GM18502 (cell line): ENCODE measurements at regions not wholly inside any gene's neighbourhood (a gene's known extent, or its start where the extent isn't known, plus 50 kb on each side); places are given as distances from the start of the nearest gene placed in this dataset.

Source experiments
- ATAC-seq: cut with Tn5 transposase; IDR thresholded peaks from one replicate; pipeline ENCODE4 v1.9.1; 2021; ENCODE audit warnings: mild to moderate bottlenecking; ENCODE audit not compliant: unreplicated experiment, poor library complexity

DNA sequence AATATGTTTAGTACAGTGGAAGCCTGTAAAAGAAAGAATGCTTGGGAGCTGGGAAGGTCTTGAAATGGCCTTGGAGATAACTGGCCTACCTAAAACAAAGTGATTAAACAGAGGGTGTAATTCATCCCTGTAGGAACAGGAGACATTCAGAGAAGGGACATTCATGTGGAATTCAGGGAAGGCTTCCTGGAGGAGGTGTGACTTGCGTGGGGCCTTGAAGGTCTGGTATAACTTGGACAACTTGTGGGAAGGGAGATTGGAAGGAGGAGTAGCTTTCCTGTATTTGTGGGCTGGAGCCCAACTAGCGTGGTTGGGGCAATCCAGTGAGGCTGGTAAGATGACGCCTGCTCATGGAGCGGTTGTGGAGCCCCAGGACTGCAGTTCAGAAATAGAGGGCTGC is 156.4 kb downstream of the AACS start:
- ATAC-seq, result no peak

GRCh38 chr12:125222876-125223275 is 157.6 kb downstream of the AACS start:
- no peak for ATAC-seq

- ATAC-seq, result no peak
Observed at GRCh38 chr12:125225641-125226040, 160.4 kb downstream of the AACS start.

DNA sequence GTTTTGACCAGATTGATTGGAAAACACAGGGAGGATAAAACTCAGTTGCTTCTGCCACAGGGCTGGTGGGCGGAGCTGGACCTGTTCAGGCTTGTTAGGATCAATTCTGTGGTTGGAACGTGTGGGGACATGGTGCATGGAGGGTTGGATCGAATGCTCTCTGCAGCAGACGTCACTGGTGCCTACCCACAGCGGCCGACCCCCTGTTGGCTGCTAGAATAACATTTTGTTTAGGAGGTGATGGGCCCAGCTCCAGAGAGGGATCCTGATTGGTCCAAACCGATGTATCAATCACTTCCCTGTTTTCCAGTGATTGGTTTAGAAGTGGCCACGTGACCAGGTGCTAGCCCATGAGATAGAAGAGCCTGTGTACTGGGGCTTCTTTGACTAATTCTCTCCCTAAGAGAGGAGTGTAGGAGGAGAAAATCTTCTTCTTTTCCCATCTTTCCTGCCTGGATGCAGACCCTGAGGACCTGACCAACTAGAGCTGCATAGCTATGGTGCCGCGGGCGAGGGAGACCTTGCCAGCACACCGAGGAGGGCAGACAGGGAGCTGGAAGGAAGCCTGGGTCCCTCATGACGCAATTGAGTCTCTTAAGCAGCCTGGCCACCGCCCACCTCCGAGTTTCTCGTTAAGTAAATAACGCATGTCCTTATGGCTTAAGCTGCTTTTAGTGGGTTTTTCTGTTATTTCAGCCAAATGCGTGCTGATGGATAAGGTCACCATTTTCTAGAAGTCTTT is 163.5 kb downstream of the AACS start:
- ATAC-seq, result no peak

DNA sequence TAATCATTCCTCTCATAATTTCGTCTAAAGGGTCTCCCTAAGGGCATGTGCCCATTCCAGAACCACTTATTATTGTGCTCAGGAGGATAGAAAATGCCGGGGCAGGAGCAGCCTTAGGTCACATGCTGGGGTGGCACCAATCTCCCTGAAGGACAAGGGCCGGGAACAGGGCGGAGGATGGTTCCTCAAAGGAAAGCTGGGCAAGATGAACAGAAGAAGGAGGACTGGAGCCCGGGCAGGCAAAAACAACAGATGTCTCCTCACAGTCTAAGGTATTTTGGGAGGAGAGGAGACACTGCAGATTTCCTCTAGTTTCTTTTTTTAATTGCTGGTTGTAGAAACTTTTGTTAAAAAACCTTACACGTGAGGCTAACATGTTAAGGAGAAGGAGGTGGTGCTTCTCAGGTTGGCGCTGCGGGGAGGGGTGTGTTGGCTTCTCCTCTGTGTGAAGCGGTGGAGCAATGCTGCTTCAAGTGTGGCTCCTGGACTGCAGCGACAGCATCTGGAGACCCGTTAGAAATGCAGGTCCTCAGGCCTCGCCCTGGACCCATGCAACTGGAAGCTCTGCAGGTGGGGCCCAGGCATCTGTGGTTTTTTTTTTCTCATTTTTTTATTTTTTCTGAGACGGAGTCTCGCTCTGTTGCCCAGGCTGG is 164.8 kb downstream of the AACS start:
- no peak for ATAC-seq

DNA sequence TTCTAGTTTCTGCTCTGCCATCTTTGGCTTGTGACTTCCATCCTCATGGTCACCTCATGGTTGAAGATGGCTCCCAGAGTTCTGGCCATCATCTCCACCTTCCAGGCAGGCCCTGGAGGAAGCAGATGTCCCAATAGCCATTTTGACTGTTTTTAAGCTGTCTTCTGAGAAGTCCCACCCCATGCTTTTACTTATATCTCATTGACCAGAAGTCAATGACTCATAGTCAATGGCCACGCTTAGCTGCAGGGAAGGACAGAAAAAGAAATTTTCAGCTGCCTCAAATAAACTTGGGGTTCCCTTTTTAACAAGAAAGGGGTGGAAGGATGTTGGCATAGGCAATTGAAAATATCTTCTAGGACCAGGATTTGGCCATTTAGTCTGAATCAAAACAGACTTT is 168.1 kb downstream of the AACS start:
- no peak for ATAC-seq

GRCh38 chr12:125239563-125239962 is 174.3 kb downstream of the AACS start:
- ATAC-seq, result no peak

DNA sequence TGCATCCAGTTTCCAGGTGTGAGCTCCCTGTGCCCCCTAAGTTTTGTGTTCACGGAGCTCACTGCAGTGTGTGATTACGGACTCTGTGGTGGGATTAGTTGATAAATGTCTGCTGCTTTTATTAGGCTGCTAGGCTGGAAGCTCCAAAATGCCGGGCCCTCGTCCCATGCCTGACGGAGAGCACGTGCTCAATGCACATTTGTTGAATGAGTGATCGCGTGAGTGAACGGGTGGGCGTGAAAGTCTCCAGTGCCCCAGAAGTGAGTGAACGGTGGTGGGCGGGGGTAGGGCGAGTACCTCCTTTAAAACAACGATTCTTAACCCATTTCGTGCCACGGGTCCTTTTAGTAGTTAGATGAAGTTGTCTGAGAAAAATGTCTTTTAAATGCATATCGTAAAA is 175.5 kb downstream of the AACS start:
- ATAC-seq, result no peak

DNA sequence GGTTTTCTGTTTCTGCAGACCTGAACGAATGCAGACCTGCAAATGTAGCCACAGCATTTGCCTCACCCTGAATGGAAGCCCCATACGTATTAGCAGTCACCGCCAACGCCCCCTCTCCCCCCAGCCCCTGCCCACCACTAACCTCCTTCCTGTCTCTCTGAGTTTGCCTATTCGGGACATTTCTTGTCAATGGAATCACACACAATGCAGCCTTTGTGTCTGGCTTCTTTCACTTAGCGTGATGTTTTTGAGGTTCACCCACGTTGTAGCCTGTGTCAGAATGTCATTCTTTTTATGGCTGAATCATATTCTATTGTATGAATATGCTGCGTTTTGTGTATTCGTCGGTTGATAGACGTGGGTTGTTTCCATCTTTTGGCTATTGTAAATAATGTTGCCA is 178.6 kb downstream of the AACS start:
- ATAC-seq, result no peak

- no peak for ATAC-seq
Observed at GRCh38 chr12:125244338-125244737, 179.1 kb downstream of the AACS start.

DNA sequence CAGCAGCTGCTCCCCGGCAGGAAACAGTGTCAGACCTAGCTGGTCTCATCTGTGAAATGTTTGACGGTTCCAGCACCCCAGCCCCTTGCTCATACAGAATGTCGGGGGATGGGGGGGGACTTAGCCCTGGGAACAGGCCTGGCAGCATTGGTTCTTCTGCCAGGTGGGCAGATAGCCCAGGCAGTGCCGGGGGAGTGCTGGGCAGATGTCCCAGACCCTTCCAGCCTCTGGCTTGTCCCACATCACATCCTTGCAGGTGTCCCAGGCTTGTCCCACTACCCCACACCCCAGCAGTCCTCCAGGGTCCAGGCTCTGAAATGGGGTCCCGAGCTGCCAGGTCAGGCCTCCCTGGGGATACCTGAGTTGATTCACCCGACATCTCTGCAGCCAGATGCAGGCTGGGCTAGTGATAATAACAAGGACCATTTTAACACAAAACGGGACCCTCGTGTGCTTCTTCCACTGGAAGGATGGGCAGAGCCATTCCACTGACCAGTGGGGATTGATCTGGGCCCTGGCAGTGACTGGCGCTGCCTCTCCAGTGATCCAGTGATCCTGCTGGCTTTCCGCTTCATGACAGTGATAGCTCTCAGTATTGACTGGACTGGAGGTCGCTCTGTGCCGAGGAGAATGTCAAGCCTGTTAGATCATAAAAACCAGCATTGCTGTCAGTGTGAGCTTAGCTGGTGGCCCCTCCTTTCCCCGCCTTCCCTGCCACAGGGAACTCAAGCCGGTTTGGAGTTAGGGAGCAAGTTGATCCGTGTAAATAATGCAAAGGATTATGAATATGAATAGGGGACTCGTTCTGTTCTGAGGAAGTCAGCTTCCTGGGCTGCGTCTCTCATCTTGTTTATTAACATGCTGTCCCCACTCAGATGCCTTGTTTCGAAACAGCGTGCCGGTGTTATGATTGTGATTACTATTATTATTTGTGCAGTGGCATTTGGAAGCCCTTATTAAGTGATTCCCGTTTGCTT is 180.6 kb downstream of the AACS start:
- ATAC-seq, result no peak

DNA sequence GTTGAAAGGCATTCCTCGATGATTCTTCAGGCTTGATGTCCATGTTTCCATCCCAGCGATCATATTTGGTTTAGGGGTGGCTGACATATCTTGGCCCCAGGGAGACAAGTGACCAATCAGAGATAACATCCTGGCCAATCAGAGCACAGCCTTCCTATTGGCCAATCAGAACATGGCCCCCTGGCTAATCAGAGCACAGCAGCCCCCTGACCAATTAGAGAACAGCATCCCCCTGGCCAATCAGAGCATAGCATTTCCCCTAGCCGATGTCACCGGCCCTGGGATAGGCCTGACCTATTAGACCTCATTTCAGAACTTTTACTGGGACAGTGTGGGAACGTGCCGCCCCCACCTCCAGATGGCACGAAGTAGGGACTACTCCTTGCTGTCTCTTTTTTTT is 182.2 kb downstream of the AACS start:
- no peak for ATAC-seq

GRCh38 chr12:125249066-125249824 is 184.0 kb downstream of the AACS start:
- no peak for ATAC-seq

- no peak for ATAC-seq
Observed at GRCh38 chr12:125249932-125250331, 184.7 kb downstream of the AACS start.

DNA sequence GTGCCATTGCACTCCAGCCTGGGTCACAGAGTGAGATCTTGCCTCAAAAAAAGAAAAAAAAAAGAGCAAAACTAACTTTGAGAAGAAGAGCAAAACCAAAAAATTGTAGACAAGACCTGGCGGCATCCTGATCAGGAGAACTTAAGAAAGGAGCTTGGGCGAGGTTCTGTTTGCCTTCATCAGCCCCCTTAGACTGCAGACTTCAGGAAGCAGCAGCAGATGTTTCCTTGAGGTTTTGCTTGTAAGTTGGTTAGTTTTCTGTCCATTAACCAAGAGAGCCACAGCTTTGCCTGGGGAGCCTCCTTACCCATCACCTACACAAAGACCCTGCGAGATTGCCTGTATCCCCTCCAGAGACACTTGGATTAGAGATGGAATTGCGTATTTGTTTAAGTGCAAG is 189.0 kb downstream of the AACS start:
- no peak for ATAC-seq

- no peak for ATAC-seq
Observed at GRCh38 chr12:125254856-125255255, 189.6 kb downstream of the AACS start.

- no peak for ATAC-seq
Observed at GRCh38 chr12:125255935-125256633, 190.8 kb downstream of the AACS start.

- no peak for ATAC-seq
Observed at GRCh38 chr12:125256634-125256936, 191.3 kb downstream of the AACS start.

- ATAC-seq, result no peak
Observed at GRCh38 chr12:125259178-125259867, 194.1 kb downstream of the AACS start.
